GM23248 (cell line): ENCODE measurements at regions not wholly inside any gene's neighbourhood (a gene's known extent, or its start where the extent isn't known, plus 50 kb on each side); places are given as distances from the start of the nearest gene placed in this dataset.

Experiments used
- EZH2 ChIP-seq: fragments of 200-600 bp; sonication (generic); IDR thresholded peaks from 2 replicates; pipeline ENCODE4 v1.6.1; 2018; ENCODE audit warnings: antibody characterized with exemption, mild to moderate bottlenecking; ENCODE audit not compliant: insufficient read depth, poor library complexity, severe bottlenecking
- EZH2phosphoT487 ChIP-seq: fragments of 200-600 bp; sonication (generic); IDR thresholded peaks from 2 replicates; pipeline ENCODE4 v1.6.1; 2018; ENCODE audit warnings: antibody characterized with exemption, moderate library complexity, mild to moderate bottlenecking, low read depth; ENCODE audit not compliant: insufficient read depth

DNA sequence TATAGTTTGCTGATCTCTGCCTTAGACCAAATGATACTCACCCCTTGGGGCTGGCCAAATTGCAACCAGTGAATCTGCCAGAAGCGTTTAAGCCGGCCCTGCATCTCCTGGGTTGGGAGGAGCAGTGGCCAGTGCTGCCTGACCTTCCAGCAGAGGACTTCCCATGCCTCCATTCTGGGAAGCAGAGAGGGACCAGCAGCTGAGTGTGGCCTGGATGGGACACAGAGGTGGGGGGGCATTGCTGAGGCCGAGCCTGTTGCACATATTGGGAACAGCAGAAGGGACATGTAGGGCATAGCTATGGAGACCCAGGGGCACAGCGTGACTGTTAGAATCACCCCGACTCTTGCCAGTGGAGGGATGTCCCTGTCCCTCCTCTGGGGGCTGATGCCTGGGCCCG is 93.3 kb downstream of the CPZ start:
- no peak for TF ChIP-seq EZH2
- no peak for TF ChIP-seq EZH2phosphoT487
